NT2/D1 (cell line): ENCODE measurements at regions not wholly inside any gene's neighbourhood (a gene's known extent, or its start where the extent isn't known, plus 50 kb on each side); places are given as distances from the start of the nearest gene placed in this dataset.

Experiments used
- YY1 ChIP-seq: IDR thresholded peaks from 2 replicates; pipeline ENCODE4 v1.6.1; 2011; ENCODE audit not compliant: insufficient read length, insufficient read depth
- ZNF274 ChIP-seq: IDR thresholded peaks from 2 replicates; pipeline ENCODE4 v1.6.1; 2011; ENCODE audit warnings: mild to moderate bottlenecking, low read depth, low read length

DNA sequence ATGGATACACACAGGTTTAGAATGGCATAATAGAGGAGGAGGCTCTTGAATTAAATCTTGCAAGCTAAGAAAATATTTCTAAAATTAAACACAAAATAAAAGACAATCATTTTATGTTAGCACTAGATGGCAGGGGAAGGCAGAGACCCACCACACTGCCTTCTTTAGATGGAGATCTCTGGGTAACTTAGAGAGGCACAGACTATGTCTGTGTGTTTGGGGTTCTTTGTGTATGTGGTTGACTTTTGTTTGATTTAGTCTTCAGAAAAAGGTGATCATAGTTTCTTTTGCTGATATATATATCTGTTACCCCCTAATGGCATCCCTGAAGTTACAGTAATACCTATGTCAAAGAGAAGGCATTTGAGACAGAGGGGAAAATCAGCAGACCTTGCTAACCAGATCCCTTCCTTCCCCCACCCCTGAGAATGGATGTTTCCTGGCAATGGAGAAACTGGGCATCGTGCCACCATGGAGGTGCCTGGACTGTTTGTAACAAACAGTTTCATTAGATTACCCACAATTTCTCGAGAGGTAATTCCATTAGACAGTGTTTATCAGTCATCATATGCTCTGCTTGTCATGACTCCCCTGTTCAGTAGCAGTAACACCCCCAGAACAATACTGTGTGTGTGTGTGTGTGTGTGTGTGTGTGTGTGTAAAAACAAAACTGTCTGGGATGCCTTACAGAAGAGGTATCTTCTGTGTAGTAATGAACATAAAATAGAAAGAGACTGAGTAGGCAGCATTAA, 228.3 kb upstream of the DEPDC1 start:
- no peak for TF ChIP-seq YY1
- TF ChIP-seq ZNF274: no peak
